GM12872 (cell line): ENCODE measurements at regions not wholly inside any gene's neighbourhood (a gene's known extent, or its start where the extent isn't known, plus 50 kb on each side); places are given as distances from the start of the nearest gene placed in this dataset.

ENCODE experiments used
- TF ChIP-seq, protein P1 (sequence below): IDR thresholded peaks from 3 replicates; pipeline ENCODE4 v1.5.1; 2011; ENCODE audit warnings: low read depth, mild to moderate bottlenecking, low read length, moderate library complexity; ENCODE audit not compliant: insufficient read depth

DNA sequence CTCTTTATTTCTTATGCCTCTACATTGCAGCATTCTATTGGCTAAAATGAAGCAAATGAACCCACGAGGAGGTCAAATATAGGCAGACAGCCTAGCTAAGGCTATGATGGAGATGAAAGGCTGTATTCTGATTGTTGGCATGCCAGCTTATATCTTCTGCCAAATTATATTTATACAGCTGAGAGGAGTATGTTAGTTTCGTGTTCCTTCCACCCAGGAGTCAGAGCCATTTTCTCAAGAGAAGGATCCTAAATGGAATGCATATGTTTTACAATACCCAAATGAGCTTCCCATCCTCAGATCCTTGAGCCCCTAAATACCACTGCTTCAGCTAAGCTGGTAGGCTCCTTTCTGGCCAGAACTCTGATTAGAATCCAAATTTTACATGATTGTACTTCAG is 178.4 kb upstream of the HDDC2 start:
- TF ChIP-seq, protein P1, sequence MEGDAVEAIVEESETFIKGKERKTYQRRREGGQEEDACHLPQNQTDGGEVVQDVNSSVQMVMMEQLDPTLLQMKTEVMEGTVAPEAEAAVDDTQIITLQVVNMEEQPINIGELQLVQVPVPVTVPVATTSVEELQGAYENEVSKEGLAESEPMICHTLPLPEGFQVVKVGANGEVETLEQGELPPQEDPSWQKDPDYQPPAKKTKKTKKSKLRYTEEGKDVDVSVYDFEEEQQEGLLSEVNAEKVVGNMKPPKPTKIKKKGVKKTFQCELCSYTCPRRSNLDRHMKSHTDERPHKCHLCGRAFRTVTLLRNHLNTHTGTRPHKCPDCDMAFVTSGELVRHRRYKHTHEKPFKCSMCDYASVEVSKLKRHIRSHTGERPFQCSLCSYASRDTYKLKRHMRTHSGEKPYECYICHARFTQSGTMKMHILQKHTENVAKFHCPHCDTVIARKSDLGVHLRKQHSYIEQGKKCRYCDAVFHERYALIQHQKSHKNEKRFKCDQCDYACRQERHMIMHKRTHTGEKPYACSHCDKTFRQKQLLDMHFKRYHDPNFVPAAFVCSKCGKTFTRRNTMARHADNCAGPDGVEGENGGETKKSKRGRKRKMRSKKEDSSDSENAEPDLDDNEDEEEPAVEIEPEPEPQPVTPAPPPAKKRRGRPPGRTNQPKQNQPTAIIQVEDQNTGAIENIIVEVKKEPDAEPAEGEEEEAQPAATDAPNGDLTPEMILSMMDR, result no peak

DNA sequence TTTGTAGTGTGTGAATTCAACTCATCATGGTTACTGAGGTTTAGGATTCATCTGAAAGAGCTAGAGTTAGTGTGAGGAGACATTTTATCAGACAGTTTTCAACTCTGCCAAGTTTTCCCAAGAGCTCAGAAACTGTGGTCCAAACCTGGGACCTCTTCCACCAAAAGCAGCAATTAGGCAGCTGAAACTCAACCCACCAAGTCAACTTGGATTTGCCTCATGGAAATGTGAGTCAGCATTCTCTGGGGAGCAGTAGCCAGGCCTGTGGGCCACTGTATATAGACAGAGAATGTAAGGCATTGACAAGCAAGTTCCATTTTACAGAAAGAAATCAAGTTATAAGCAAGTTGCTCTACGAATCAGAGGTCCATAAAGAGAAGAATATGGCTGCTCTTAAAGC is 178.8 kb upstream of the HDDC2 start:
- TF ChIP-seq, protein P1, result no peak

DNA sequence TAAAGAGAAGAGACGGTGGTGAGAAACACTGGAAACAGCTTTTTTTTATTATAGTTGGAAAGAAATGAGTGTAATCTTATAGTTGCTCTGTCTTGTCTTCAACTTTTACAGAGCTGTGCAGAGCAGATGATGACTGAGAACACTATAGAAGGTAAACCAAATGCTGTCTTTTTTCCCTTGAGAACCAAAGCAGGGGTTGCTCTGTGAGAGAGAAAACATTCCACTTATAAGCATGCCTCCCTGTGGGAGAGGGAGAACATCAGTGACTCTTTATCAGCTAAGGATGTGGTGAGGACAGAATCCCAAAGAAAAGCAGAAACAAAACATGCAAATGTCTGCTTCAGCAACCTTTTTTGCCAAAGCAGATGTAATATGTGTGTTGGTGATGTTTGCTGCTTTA is 179.3 kb upstream of the HDDC2 start:
- TF ChIP-seq, protein P1, result no peak

DNA sequence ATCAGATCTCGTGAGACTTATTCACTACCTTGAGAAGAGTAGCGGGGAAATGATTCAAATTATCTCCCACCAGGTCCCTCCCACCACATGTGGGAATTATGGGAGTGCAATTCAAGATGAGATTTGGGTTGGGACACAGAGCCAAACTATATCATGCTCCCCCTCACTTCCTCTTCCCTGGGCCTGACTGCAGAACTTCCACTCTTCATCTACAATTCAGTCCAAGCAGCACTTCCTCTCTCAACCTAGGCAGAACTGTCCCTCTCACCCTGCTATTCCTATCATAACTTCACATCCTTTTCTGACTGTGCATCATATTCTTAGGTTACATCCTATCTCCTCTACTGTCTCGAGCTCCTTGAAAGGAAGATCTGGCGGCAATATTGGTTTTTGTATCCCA is 184.0 kb upstream of the HDDC2 start:
- TF ChIP-seq, protein P1, result no peak

DNA sequence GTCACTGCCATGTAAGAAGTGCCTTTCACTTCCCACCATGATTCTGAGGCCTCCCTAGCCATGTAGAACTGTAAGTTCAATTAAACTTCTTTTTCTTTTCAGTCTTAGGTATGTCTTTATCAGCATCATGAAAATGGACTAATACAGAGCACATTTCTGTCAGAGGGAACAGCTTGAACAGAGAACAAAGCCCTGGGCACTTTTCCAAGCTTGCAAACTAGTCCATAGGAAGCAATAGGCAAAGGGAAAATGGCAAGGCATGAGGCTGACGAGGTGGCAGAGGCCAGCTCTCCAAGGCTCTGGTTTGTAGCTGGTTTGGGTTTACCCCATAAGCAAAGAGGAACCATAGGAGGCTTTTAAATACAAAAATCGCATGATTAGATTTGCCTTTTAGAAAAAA is 185.1 kb upstream of the HDDC2 start:
- TF ChIP-seq, protein P1, result no peak

DNA sequence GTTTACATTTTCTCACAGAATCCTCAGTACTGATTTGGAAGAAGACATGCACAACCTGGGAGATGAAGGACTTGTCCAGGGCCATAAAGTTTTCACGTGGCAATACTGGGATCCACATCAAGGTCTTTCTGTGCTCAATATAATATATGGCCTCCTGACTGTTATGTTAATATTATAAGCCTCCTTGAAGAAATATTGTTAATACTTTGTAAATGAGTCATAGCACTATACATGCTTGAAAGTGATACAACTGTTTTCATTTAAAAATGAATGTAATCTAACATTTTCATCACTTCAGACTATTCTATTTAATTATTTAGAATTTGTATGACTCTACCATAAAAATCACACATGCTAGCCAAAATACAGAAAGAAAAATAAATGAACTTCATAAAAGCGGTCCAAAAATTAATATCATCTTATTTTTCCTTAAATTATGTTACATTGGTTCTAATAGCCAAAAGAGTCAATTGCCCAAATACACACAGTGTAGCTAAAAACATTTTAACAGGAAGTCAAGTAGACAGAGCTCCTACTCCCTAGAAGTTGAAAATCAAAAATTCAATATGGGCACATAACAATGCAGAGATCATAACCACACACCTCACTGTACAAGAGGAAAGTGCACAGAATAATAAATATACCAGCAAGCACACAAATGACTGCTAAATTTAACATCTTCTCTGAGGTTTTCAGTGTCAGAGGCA is 188.0 kb upstream of the HDDC2 start:
- TF ChIP-seq, protein P1, result no peak

DNA sequence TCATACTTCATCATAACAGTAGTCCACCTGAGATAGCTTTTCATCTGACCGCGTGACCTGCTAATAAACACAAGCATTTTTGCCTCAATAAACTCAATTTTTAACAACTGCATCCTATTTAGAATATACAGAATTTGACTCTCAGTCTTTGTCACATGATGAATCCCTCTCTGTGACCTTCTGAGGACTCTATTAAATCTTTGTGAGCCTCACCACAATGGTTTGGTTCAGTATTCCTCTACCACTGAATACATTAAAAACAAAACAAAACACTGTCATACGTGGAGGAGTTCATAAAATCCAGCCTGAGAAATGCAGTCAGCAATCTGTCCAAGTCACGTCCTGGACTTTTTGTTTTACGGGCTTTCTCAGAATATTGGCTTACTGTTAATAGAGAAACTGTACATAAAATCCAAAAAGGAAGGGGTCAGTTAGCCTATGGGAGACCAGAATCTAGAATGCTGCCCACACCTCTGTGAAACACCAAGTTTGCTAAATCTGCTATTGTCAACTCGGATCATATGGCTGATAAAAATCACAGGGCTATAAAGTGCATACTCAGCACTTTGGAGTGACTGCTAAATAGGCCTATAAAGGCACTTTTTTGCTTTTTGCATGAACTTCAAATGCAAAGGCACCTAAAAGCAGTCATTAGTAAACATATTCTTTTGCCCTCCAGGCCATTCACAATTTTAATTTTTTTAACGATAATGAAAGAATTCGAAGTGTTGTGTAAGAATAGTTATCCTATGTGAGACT is 190.3 kb upstream of the HDDC2 start:
- TF ChIP-seq, protein P1, result no peak
